K562 (cell line): ENCODE measurements at regions not wholly inside any gene's neighbourhood (a gene's known extent, or its start where the extent isn't known, plus 50 kb on each side); places are given as distances from the start of the nearest gene placed in this dataset.

Experiments used
- ATAC-seq: fragments of 200-7000 bp; cut with Tn5 transposase; 3 replicates; pipeline ENCODE4 v1.9.1; 2020; ENCODE audit warnings: moderate library complexity
- BruUV-seq: library from RNA; stranded (reverse); fragments of 400-500 nt; replicated peaks from 2 replicates; lab custom pipeline; 2021; lab: Mats Ljungman, UMichigan
- CTCF ChIA-PET: fragments of 300-600 bp; formaldehyde crosslinking; extraction: SDS; loops from one replicate; lab custom pipeline; 2021; ENCODE audit warnings: low intra/inter-chr PET ratio; lab: Yijun Ruan, JAX
- POLR2A ChIA-PET: fragments of 300-600, 350-650 bp; sonication (Branson Sonifier 250); formaldehyde crosslinking; extraction: SDS; loops from one replicate; lab custom pipeline; 2021; ENCODE audit warnings: antibody characterized with exemption, inconsistent platforms; lab: Yijun Ruan, JAX
- DNase-seq, 4 experiments: peaks; one replicate each; pipeline versions ENCODE4 v3.0.0 to v3.0.0-alpha.2; 2011 to 2018; ENCODE audit warnings: low spot score in 3 of 4, mixed read lengths in 3 of 4; ENCODE audit errors: extremely low read depth in 1 of 4
- FAIRE-seq: peaks from 2 replicates; lab custom pipeline; 2011; peaks lifted over from hg19 to GRCh38; lab: Jason Lieb, UNC
- H2AFZ ChIP-seq: 2 replicates; pipeline ENCODE4 v1.6.0; 2011; ENCODE audit warnings: low read depth, low read length, control low read depth, inconsistent platforms
- H3K27ac ChIP-seq: fragments of 200-600 bp; 3 replicates; pipeline ENCODE4 v1.8.0; 2011; ENCODE audit warnings: low read depth, mild to moderate bottlenecking, control low read depth, inconsistent platforms, low read length, moderate library complexity, mixed read lengths; ENCODE audit errors: extremely low read depth
- H3K27me3 ChIP-seq, 2 experiments: fragments of 300-600 bp in 1 of 2; 2 replicates in 1 of 2; 3 replicates in 1 of 2; pipeline versions ENCODE4 v1.6.0 to v1.8.0; 2011; ENCODE audit warnings: inconsistent platforms in 2 of 2, low read length in 2 of 2, mild to moderate bottlenecking in 1 of 2, mixed read lengths in 1 of 2, moderate library complexity in 1 of 2; ENCODE audit not compliant: control insufficient read depth in 2 of 2, insufficient read depth in 2 of 2
- H3K36me3 ChIP-seq: fragments of 300-600 bp; 3 replicates; pipeline ENCODE4 v1.8.0; 2011; ENCODE audit warnings: mild to moderate bottlenecking, low read length, inconsistent platforms; ENCODE audit not compliant: control insufficient read depth, insufficient read depth
- H3K4me1 ChIP-seq, 2 experiments: fragments of 200-600 bp in 1 of 2; replicated peaks in 1 of 2; 2 replicates in 1 of 2; 3 replicates in 1 of 2; pipeline versions ENCODE4 v1.5.1 to v1.8.0; 2011; ENCODE audit warnings: inconsistent platforms in 2 of 2, low read length in 2 of 2, mild to moderate bottlenecking in 1 of 2, mixed read lengths in 1 of 2, moderate library complexity in 1 of 2; ENCODE audit not compliant: control insufficient read depth in 2 of 2, insufficient read depth in 2 of 2
- H3K4me2 ChIP-seq: 2 replicates; pipeline ENCODE4 v1.6.1; 2011; ENCODE audit warnings: low read length, control low read depth, inconsistent platforms, mixed read lengths; ENCODE audit not compliant: insufficient read depth
- H3K4me3 ChIP-seq: fragments of 200-600 bp; sonication (generic), shearing (Covaris generic); 2 replicates; pipeline ENCODE4 v1.5.1; 2016; ENCODE audit warnings: control low read depth, inconsistent platforms
- H3K79me2 ChIP-seq: fragments of 200-600 bp; 3 replicates; pipeline ENCODE4 v1.8.0; 2011; ENCODE audit warnings: low read length, inconsistent platforms; ENCODE audit not compliant: control insufficient read depth, insufficient read depth
- H3K9ac ChIP-seq, 2 experiments: 2 replicates each; pipeline versions ENCODE4 v1.6.0 to v1.6.1; 2011; ENCODE audit warnings: low read depth in 2 of 2, low read length in 2 of 2, control low read depth in 1 of 2, inconsistent platforms in 1 of 2, mild to moderate bottlenecking in 1 of 2, mixed read lengths in 1 of 2; ENCODE audit not compliant: insufficient read depth in 1 of 2
- H3K9me1 ChIP-seq: one replicate; pipeline ENCODE4 v1.6.0; 2011; ENCODE audit warnings: inconsistent platforms, mild to moderate bottlenecking, low read length, moderate library complexity; ENCODE audit not compliant: control insufficient read depth, insufficient read depth
- H3K9me3 ChIP-seq: replicated peaks from 2 replicates; pipeline ENCODE4 v1.5.1; 2011; ENCODE audit warnings: low read depth, low read length, inconsistent platforms; ENCODE audit not compliant: control insufficient read depth, insufficient read depth
- H4K20me1 ChIP-seq: replicated peaks from 2 replicates; pipeline ENCODE4 v1.6.1; 2011; ENCODE audit warnings: low read length, inconsistent platforms, mixed read lengths; ENCODE audit not compliant: control insufficient read depth, insufficient read depth
- DPF2 ChIP-seq: fragments of 450-650 bp; IDR thresholded peaks from 2 replicates; pipeline ENCODE4 v1.6.1; 2016
- EZH2 ChIP-seq: IDR thresholded peaks from 2 replicates; pipeline ENCODE4 v1.6.1; 2012; ENCODE audit warnings: low read depth, mild to moderate bottlenecking, inconsistent platforms, low read length, borderline replicate concordance
- FOSL1 ChIP-seq: fragments of 200-800 bp; sonication (Bioruptor generic); conservative IDR thresholded peaks from 2 replicates; pipeline ENCODE4 v1.6.1; 2016; ENCODE audit warnings: missing genetic modification characterization, missing compliant biosample characterization
- JUND ChIP-seq, 2 experiments: IDR thresholded peaks; 2 replicates in 1 of 2; 3 replicates in 1 of 2; pipeline ENCODE4 v1.6.1; 2011; ENCODE audit warnings: borderline replicate concordance in 2 of 2, low read depth in 2 of 2, low read length in 2 of 2, improper control_type of control experiment in 1 of 2, missing biosample characterization in 1 of 2, missing genetic modification characterization in 1 of 2, missing genetic modification reagents in 1 of 2
- MAFK ChIP-seq: IDR thresholded peaks from 2 replicates; pipeline ENCODE4 v1.6.1; 2011; ENCODE audit warnings: low read length, improper control_type of control experiment
- MED1 ChIP-seq: sonication (generic); formaldehyde crosslinking; IDR thresholded peaks from 2 replicates; pipeline ENCODE4 v1.8.1; 2023; ENCODE audit warnings: missing genetic modification reagents, borderline replicate concordance
- MTA1 ChIP-seq: fragments of 450-650 bp; IDR thresholded peaks from 2 replicates; pipeline ENCODE4 v1.6.1; 2017; ENCODE audit warnings: borderline replicate concordance
- SAP30 ChIP-seq: fragments of 200-600 bp; sonication (generic); IDR thresholded peaks from 2 replicates; pipeline ENCODE4 v1.6.1; 2012; ENCODE audit warnings: borderline replicate concordance, low read depth, mild to moderate bottlenecking, moderate library complexity, low read length, control low read depth, inconsistent platforms; ENCODE audit not compliant: insufficient read depth, poor library complexity, severe bottlenecking
- SIX5 ChIP-seq, 2 experiments: IDR thresholded peaks; 2 replicates each; pipeline ENCODE4 v1.6.1; 2011; ENCODE audit warnings: low read length in 2 of 2, borderline replicate concordance in 1 of 2, low read depth in 1 of 2, mild to moderate bottlenecking in 1 of 2, moderate library complexity in 1 of 2; ENCODE audit not compliant: insufficient read depth in 1 of 2
- TCF3 ChIP-seq: sonication (generic); formaldehyde crosslinking; IDR thresholded peaks from 2 replicates; pipeline ENCODE4 v1.4.0; 2020; ENCODE audit warnings: mild to moderate bottlenecking, missing genetic modification reagents
- ZNF586 ChIP-seq: fragments of 450-650 bp; formaldehyde crosslinking; conservative IDR thresholded peaks from 2 replicates; pipeline ENCODE4 v1.4.0; 2020; ENCODE audit warnings: mild to moderate bottlenecking, moderate library complexity
- WGBS: fragments of 100-300 bp; shearing (Covaris generic); methylation state at CpG from one replicate; pipeline ENCODE4 v1.1.6; 2016; ENCODE audit warnings: low coverage, mixed read lengths; ENCODE audit not compliant: insufficient coverage; ENCODE audit errors: missing lambda C conversion rate; 5-methylcytosine and 5-hydroxymethylcytosine counted together
- in situ Hi-C: fragments of 300-500 bp; cut with MboI; formaldehyde crosslinking; loops from 4 replicates; pipeline ENCODE4 v1.15.0; 2018; ENCODE audit warnings: inconsistent platforms, mixed read lengths
- intact Hi-C: fragments of 100-400 bp; cut with micrococcal nuclease; formaldehyde crosslinking; loops from 2 replicates; pipeline ENCODE4 v1.14.2; 2022
- TF ChIP-seq, protein P1 (sequence below): fragments of 200-800 bp; sonication (Bioruptor generic); IDR thresholded peaks from 2 replicates; pipeline ENCODE4 v1.6.1; 2017; ENCODE audit warnings: missing genetic modification characterization, missing compliant biosample characterization
- TF ChIP-seq, protein P2 (sequence below): fragments of 450-650 bp; IDR thresholded peaks from 2 replicates; pipeline ENCODE4 v1.6.1; 2016
- TF ChIP-seq, protein P3 (sequence below), 2 experiments: fragments of 200-800 bp in 1 of 2; sonication (Bioruptor generic) in 1 of 2; sonication (generic) in 1 of 2; formaldehyde crosslinking in 1 of 2; IDR thresholded peaks in 1 of 2; conservative IDR thresholded peaks in 1 of 2; 2 replicates each; pipeline versions ENCODE4 v1.5.0 to v1.6.1; 2016 to 2020; ENCODE audit warnings: missing compliant biosample characterization in 1 of 2, missing genetic modification characterization in 1 of 2, missing genetic modification reagents in 1 of 2

DNA sequence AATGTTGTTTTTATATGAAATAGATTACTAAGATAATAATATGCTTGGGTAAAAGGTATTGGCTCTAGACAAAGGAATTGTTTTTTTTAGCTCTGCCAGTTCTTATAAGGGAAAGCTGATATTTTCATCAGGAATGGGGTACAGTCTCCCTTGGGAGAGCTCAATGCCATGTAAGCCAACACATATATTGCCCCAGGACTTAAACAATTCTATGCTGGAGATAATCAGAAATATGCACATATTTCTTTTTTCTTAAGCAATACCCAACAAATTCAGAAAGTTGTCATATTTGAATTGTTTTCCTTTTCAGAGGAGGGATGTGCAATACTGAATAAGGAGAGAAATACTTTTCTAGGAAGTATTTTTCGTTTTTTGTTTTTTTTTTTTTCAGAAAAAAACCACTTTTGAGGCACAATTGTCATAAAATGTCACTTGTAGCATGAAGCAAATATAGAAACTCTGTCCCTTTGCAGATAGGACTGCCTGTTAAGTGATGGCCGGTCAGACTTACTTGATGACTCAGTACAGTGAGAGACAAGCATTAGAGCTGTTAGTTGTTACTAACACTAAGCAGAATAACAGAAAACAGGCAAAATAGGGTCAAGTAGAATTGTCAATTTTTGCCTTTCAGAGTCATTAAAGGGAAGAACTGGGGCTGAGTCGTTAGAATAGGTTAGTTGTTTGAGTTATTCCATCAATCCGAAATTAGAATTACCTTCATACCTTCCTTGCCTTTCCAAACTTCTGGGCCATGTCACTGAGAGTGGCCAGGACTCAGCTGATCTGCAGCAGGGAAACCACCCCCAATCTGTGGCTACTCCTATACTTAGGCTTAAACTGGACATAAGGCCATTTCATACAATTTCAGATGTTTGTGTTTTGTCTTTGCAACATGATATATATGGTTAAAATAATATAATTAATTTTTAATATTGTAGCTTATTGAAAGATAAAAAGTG, 168.1 kb downstream of the SLC38A4 start:
- peak in 2 of 4 experiments; percentile 12 to 42 for DNase-seq
- POLR2A ChIA-PET: interaction anchor here (0.5 to 1.5 kb wide), 4 partner anchors 10 to 285 kb away, joined by 3 read pairs; no protein-coding TSS in a partner anchor
- in situ Hi-C loops (no loop called here), intact Hi-C loops (no loop called here)
- peak; percentile 59 for ATAC-seq
- Histone ChIP-seq H3K27ac (peak overlapping the region; percentile 51; the same call in 2 of the 3 replicates), H3K79me2 (no peaks in the 10 kb centered on the region), H3K36me3 (no peaks in the 10 kb centered on the region), H4K20me1 (no peaks in the 10 kb centered on the region), H3K4me2 (peak overlapping the region; percentile 20; the same call in 1 of the 2 replicates), H2AFZ (peak overlapping the region; percentile 83), H3K27me3 (no peaks in the 10 kb centered on the region), H3K4me3 (no peak overlapping the region), H3K9me3 (no peaks in the 10 kb centered on the region), H3K9ac (0 out of 4 replicates have a peak overlapping the region, but pooled peaks of 1 of the 2 experiments have one; percentile 7), H3K4me1 (peaks cover 0 to 13% of the 10 kb centered on the region in 2 experiments; a peak in 3 of 5 replicates), H3K9me1 (no peaks in the 10 kb centered on the region)
- no TSS peak for BruUV-seq
- CTCF ChIA-PET: interaction anchor here (0.7 kb wide), 1 partner anchor 298 kb away, joined by 3 read pairs; no protein-coding TSS in a partner anchor
- FAIRE-seq: peak; percentile 26
- WGBS: 2% methylated on average over 4 of the region's 4 CpGs
- peak; percentile 71; the same call in 1 of the 2 replicates for TF ChIP-seq JUND (IDR thresholded peaks at IDR 0.05; ENCODE audit: borderline replicate concordance, low read depth, low read length)
- peak; percentile 70; the same call in 2 of the 3 replicates for TF ChIP-seq JUND (tag; IDR thresholded peaks at IDR 0.05; ENCODE audit: borderline replicate concordance, low read depth, low read length)
- TF ChIP-seq ZNF586: no peak
- TF ChIP-seq FOSL1 (tag): peak; percentile 88
- 0 out of 2 replicates have a peak, but pooled peaks have one; percentile 18 for TF ChIP-seq MTA1
- no peak for TF ChIP-seq SAP30
- TF ChIP-seq TCF3 (CRISPR knock-in tag): peak; percentile 61
- TF ChIP-seq, protein P1, sequence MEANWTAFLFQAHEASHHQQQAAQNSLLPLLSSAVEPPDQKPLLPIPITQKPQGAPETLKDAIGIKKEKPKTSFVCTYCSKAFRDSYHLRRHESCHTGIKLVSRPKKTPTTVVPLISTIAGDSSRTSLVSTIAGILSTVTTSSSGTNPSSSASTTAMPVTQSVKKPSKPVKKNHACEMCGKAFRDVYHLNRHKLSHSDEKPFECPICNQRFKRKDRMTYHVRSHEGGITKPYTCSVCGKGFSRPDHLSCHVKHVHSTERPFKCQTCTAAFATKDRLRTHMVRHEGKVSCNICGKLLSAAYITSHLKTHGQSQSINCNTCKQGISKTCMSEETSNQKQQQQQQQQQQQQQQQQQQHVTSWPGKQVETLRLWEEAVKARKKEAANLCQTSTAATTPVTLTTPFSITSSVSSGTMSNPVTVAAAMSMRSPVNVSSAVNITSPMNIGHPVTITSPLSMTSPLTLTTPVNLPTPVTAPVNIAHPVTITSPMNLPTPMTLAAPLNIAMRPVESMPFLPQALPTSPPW (CRISPR knock-in tag): peak; percentile 25; the same call in 1 of the 2 replicates
- no peak for TF ChIP-seq EZH2
- 0 out of 2 replicates have a peak, but pooled peaks have one; percentile 18 for TF ChIP-seq DPF2
- TF ChIP-seq MED1 (CRISPR knock-in tag): no peak
- TF ChIP-seq MAFK: no peak
- TF ChIP-seq, protein P2, sequence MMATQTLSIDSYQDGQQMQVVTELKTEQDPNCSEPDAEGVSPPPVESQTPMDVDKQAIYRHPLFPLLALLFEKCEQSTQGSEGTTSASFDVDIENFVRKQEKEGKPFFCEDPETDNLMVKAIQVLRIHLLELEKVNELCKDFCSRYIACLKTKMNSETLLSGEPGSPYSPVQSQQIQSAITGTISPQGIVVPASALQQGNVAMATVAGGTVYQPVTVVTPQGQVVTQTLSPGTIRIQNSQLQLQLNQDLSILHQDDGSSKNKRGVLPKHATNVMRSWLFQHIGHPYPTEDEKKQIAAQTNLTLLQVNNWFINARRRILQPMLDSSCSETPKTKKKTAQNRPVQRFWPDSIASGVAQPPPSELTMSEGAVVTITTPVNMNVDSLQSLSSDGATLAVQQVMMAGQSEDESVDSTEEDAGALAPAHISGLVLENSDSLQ: peak; percentile 30; the same call in 1 of the 2 replicates
- no peak for TF ChIP-seq SIX5 (IDR thresholded peaks at IDR 0.05; ENCODE audit: borderline replicate concordance in 1 of 2, insufficient read depth in 1 of 2, low read depth in 1 of 2, low read length in 2 of 2)
- TF ChIP-seq, protein P3, sequence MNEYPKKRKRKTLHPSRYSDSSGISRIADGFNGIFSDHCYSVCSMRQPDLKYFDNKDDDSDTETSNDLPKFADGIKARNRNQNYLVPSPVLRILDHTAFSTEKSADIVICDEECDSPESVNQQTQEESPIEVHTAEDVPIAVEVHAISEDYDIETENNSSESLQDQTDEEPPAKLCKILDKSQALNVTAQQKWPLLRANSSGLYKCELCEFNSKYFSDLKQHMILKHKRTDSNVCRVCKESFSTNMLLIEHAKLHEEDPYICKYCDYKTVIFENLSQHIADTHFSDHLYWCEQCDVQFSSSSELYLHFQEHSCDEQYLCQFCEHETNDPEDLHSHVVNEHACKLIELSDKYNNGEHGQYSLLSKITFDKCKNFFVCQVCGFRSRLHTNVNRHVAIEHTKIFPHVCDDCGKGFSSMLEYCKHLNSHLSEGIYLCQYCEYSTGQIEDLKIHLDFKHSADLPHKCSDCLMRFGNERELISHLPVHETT (CRISPR knock-in tag; conservative IDR thresholded peaks at IDR 0.05 in 1 of 2, IDR thresholded peaks at IDR 0.05 in 1 of 2): peak in 1 of 2 experiments; percentile 28; a peak in 1 of 4 replicates
